Activated CD4-positive, alpha-beta T cell treated with anti-CD3 and anti-CD28 coated beads, Interleukin-2, amount 50 U/mL, for 1 hour (primary cell): ENCODE measurements at regions not wholly inside any gene's neighbourhood (a gene's known extent, or its start where the extent isn't known, plus 50 kb on each side); places are given as distances from the start of the nearest gene placed in this dataset.
"Not testable (repeated sequence)": the region's sequence is repeated elsewhere in the genome, so short reads cannot be mapped to it uniquely, and the experiment has no call there.

Experiments used
- DNase-seq: peaks from one replicate; pipeline ENCODE4 v3.0.0-alpha.2; 2020

DNA sequence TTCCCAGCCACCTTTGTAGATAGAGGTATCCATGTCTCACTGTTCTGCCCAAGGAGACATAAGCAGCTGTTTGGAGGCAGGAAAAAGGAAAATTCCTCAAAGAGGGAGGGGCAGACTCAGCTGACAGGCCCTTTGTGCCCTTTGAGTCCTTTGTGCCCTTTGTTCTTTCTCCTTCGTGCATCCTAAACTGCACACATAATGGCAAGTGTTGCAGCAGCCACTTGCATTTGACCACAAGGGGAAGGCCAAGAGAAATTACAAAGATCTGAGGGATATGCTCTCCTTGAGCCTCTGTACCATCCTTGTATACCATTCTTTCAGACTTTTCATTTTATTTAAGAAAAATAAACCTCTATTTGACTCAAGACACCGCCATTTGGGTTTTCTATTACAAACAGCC is 71.8 kb upstream of the PKN2 start:
- no peak for DNase-seq

GRCh38 chr1:88612773-88613172 is 71.3 kb upstream of the PKN2 start:
- DNase-seq: no peak

GRCh38 chr1:88618331-88618730 is 65.7 kb upstream of the PKN2 start:
- DNase-seq: no peak

- not testable (repeated sequence) for DNase-seq
Observed at GRCh38 chr1:88623101-88623500, 61.0 kb upstream of the PKN2 start.
